GM23248 (cell line): ENCODE measurements at regions not wholly inside any gene's neighbourhood (a gene's known extent, or its start where the extent isn't known, plus 50 kb on each side); places are given as distances from the start of the nearest gene placed in this dataset.
A peak's percentile ranks its signal among the peaks of the same experiment; 100 is the strongest.

ENCODE experiments used
- DNase-seq: peaks from one replicate; pipeline ENCODE4 v3.0.0-alpha.2; 2015
- H2AFZ ChIP-seq: fragments of 200-600 bp; sonication (generic); 2 replicates; pipeline ENCODE4 v1.6.1; 2016; ENCODE audit warnings: antibody characterized with exemption
- H3F3A ChIP-seq: fragments of 200-600 bp; sonication (generic); 2 replicates; pipeline ENCODE4 v1.6.1; 2016; ENCODE audit warnings: mild to moderate bottlenecking, antibody characterized with exemption, mixed run types; ENCODE audit not compliant: insufficient read depth
- H3K27ac ChIP-seq: fragments of 200-600 bp; sonication (generic); 2 replicates; pipeline ENCODE4 v1.5.1; 2016; ENCODE audit warnings: mild to moderate bottlenecking
- H3K27me3 ChIP-seq: fragments of 200-600 bp; sonication (generic); replicated peaks from 2 replicates; pipeline ENCODE4 v1.6.1; 2016; ENCODE audit warnings: mild to moderate bottlenecking; ENCODE audit not compliant: insufficient read depth
- H3K36me3 ChIP-seq: fragments of 200-600 bp; sonication (generic); 2 replicates; pipeline ENCODE4 v1.6.1; 2016; ENCODE audit warnings: low read depth, mild to moderate bottlenecking
- H3K4me1 ChIP-seq: fragments of 200-600 bp; sonication (generic); 2 replicates; pipeline ENCODE4 v1.6.1; 2016; ENCODE audit warnings: mild to moderate bottlenecking; ENCODE audit not compliant: insufficient read depth
- H3K4me2 ChIP-seq: fragments of 200-600 bp; sonication (generic); one replicate; pipeline ENCODE4 v1.6.1; 2016; ENCODE audit warnings: mild to moderate bottlenecking; ENCODE audit not compliant: unreplicated experiment
- H3K4me3 ChIP-seq: fragments of 200-600 bp; sonication (generic); 2 replicates; pipeline ENCODE4 v1.5.1; 2016; ENCODE audit warnings: mild to moderate bottlenecking
- H3K79me2 ChIP-seq: fragments of 200-600 bp; sonication (generic); 2 replicates; pipeline ENCODE4 v1.6.1; 2016; ENCODE audit warnings: mild to moderate bottlenecking; ENCODE audit not compliant: insufficient read depth
- H3K9ac ChIP-seq: fragments of 200-600 bp; sonication (generic); 2 replicates; pipeline ENCODE4 v1.6.1; 2016; ENCODE audit warnings: mild to moderate bottlenecking
- H3K9me2 ChIP-seq: fragments of 200-600 bp; sonication (generic); 2 replicates; pipeline ENCODE4 v1.6.1; 2016; ENCODE audit warnings: mixed run types, mild to moderate bottlenecking, moderate library complexity; ENCODE audit not compliant: insufficient read depth
- H3K9me3 ChIP-seq: fragments of 200-600 bp; sonication (generic); one replicate; pipeline ENCODE4 v1.6.1; 2017; ENCODE audit warnings: low read depth
- H4K20me1 ChIP-seq: fragments of 200-600 bp; sonication (generic); 2 replicates; pipeline ENCODE4 v1.6.0; 2016; ENCODE audit not compliant: insufficient read depth
- EZH2 ChIP-seq: fragments of 200-600 bp; sonication (generic); IDR thresholded peaks from 2 replicates; pipeline ENCODE4 v1.6.1; 2018; ENCODE audit warnings: antibody characterized with exemption, mild to moderate bottlenecking; ENCODE audit not compliant: insufficient read depth, poor library complexity, severe bottlenecking
- EZH2phosphoT487 ChIP-seq: fragments of 200-600 bp; sonication (generic); IDR thresholded peaks from 2 replicates; pipeline ENCODE4 v1.6.1; 2018; ENCODE audit warnings: antibody characterized with exemption, moderate library complexity, mild to moderate bottlenecking, low read depth; ENCODE audit not compliant: insufficient read depth
- WGBS, 2 experiments: methylation state at CpG; one replicate each; pipeline ENCODE4 v1.1.6; 2015 to 2017; ENCODE audit warnings: low lambda C conversion rate in 2 of 2, low coverage in 1 of 2; ENCODE audit errors: missing lambda C conversion rate in 2 of 2; 5-methylcytosine and 5-hydroxymethylcytosine counted together
- in situ Hi-C: fragments of 300-500 bp; cut with MboI; formaldehyde crosslinking; loops from 2 replicates; pipeline ENCODE4 v1.15.0; 2020

DNA sequence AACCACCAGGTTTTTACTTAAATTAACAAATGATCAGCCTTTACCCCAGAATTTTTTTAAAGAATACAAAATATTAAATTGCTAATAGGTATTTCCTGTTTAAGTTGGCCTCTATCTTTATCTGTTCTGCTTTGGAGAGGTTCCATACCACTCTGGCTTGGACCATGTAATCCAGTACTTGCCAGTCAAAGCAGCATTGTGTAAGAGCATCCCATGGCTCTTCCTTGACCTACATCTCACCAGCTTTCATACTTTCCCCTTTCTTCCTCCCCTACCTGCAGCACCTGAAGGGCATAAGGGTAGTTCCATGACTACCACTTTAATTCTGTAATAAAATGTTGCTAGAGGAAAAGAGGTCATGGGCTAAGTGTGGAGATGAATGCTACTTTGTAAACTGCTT lies 140.8 kb upstream of the MTAP start:
- H3K9ac ChIP-seq, result no peak overlapping the region
- no peak overlapping the region for H2AFZ ChIP-seq
- no peak overlapping the region for H3K4me2 ChIP-seq
- DNase-seq, result peak; percentile 46
- no peak for TF ChIP-seq EZH2phosphoT487
- no peak for TF ChIP-seq EZH2
- in situ Hi-C loops, result no loop called here
- H3F3A ChIP-seq, result peaks cover 24% of the 10 kb centered on the region
- no peaks in the 10 kb centered on the region for H3K27me3 ChIP-seq
- no peak overlapping the region for H3K4me3 ChIP-seq
- H3K36me3 ChIP-seq, result no peaks in the 10 kb centered on the region
- H3K27ac ChIP-seq, result no peak overlapping the region
- H3K79me2 ChIP-seq, result no peaks in the 10 kb centered on the region
- no peaks in the 10 kb centered on the region for H3K9me3 ChIP-seq
- peaks cover 29% of the 10 kb centered on the region for H3K4me1 ChIP-seq
- H4K20me1 ChIP-seq, result no peaks in the 10 kb centered on the region
- no peaks in the 10 kb centered on the region for H3K9me2 ChIP-seq

DNA sequence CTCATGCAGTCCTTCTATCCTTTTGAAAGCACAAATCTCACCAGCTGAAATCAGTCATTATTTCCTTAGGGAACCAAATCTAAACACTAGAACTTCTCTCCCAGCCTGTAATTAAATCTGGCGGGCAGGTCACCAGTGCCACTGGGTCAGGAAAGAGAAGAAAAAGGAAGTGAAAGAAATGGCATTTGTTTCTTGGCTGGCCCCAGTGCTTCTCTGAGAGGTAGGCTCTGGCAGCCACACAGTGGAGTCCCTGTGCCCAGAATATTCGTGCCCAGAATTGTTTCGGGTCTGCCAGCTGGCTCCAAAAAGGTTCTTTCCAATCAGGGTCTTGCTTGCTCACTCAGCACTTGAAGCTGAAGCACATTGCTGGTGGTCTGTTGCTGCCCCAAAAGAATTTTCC lies 133.9 kb upstream of the MTAP start:
- Histone ChIP-seq H3F3A (peaks cover 15% of the 10 kb centered on the region), H3K79me2 (peaks cover 4% of the 10 kb centered on the region; the same call in 1 of the 2 replicates), H3K36me3 (no peaks in the 10 kb centered on the region), H4K20me1 (no peaks in the 10 kb centered on the region), H3K4me3 (no peak overlapping the region), H3K27ac (no peak overlapping the region), H3K4me2 (no peak overlapping the region), H2AFZ (peak overlapping the region; percentile 23; the same call in 1 of the 2 replicates), H3K4me1 (peaks cover 35% of the 10 kb centered on the region), H3K27me3 (no peaks in the 10 kb centered on the region), H3K9me2 (no peaks in the 10 kb centered on the region), H3K9ac (no peak overlapping the region), H3K9me3 (no peaks in the 10 kb centered on the region)
- no peak for TF ChIP-seq EZH2phosphoT487
- TF ChIP-seq EZH2, result no peak
- 82 to 83% methylated on average over 3 of the region's 3 CpGs for WGBS, 2 experiments
- in situ Hi-C loops, result no loop called here
- DNase-seq, result no peak

DNA sequence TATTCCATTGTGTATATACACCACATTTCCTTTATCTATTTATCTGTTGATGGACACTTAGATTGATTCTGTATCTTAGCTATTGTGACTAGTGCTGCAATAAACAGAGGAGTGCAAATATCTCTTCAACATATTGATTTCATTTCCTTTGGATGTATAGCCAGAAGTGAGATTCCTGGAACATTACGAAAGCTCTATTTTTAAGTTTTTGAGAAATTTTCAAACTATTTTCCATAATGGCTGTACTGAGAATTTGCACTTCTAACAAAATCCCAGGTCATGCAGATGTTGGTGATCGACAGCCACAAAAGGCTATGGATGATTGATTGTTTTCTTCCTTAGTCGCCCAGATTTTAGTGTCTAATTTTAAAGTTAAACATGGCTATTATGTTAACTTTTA lies 132.7 kb upstream of the MTAP start:
- Histone ChIP-seq H4K20me1 (no peaks in the 10 kb centered on the region), H3K4me2 (peak overlapping the region; percentile 22), H2AFZ (peak overlapping the region; percentile 38), H3K9me3 (no peaks in the 10 kb centered on the region), H3K27ac (no peak overlapping the region), H3K4me3 (no peak overlapping the region), H3K9ac (no peak overlapping the region), H3K9me2 (no peaks in the 10 kb centered on the region), H3K27me3 (no peaks in the 10 kb centered on the region), H3K4me1 (peaks cover 35% of the 10 kb centered on the region), H3F3A (peaks cover 15% of the 10 kb centered on the region), H3K36me3 (no peaks in the 10 kb centered on the region), H3K79me2 (peaks cover 4% of the 10 kb centered on the region; the same call in 1 of the 2 replicates)
- no peak for TF ChIP-seq EZH2
- no peak for TF ChIP-seq EZH2phosphoT487
- in situ Hi-C loops, result no loop called here
- DNase-seq, result no peak
- WGBS, 2 experiments, result 33 to 40% methylated on average over 3 of the region's 3 CpGs

DNA sequence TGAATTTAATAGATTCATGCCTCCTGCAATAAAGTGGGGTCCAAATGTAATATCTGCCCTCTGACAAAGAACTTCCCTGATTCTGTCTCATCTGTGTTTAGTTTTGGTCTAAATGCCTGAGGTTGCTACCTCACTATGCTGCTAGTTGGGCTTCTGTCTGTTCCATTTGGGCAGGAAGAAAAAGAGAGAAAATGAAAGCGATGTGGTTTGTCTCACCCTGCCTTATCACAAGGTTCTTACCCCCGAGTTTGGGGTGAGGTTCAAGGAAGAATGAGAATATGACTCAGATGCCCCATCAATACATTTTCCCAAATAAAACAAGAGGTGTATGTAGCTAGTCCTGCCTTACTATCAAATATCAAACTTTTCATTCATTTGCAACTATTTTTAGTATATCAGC lies 132.1 kb upstream of the MTAP start:
- Histone ChIP-seq H3K27me3 (no peaks in the 10 kb centered on the region), H3K9me3 (no peaks in the 10 kb centered on the region), H3K4me2 (peak overlapping the region; percentile 22), H3K9me2 (no peaks in the 10 kb centered on the region), H3K36me3 (no peaks in the 10 kb centered on the region), H3K79me2 (peaks cover 4% of the 10 kb centered on the region; the same call in 1 of the 2 replicates), H2AFZ (peak overlapping the region; percentile 48), H3K9ac (no peak overlapping the region), H4K20me1 (no peaks in the 10 kb centered on the region), H3F3A (peaks cover 20% of the 10 kb centered on the region), H3K27ac (no peak overlapping the region), H3K4me1 (peaks cover 39% of the 10 kb centered on the region), H3K4me3 (no peak overlapping the region)
- WGBS, 2 experiments, result 90 to 91% methylated on average over 2 of the region's 2 CpGs
- peak; percentile 24 for DNase-seq
- in situ Hi-C loops, result no loop called here
- TF ChIP-seq EZH2phosphoT487, result no peak
- TF ChIP-seq EZH2, result no peak

DNA sequence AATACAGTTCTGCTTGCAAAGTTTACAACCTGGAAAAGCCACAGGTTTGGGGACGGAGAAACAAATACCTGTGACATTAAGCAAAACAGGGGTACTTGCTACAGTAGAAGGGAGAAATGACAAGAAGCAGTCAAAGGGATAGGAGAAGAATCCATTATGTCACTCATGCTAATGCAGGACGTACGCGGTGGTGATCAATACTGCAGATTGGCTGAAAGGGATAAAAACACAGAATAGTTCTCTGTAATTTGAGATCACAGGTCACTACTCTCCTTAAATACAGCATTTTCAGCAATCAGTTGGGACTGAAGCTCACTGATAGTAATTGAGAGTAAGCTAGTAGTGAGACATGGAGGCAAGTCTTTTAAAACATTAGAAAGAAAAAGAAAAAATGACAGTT lies 130.3 kb upstream of the MTAP start:
- Histone ChIP-seq H3K9me2 (no peaks in the 10 kb centered on the region), H3K4me1 (peaks cover 57% of the 10 kb centered on the region), H3K27me3 (no peaks in the 10 kb centered on the region), H3K9ac (no peak overlapping the region), H3K27ac (no peak overlapping the region), H3K9me3 (no peaks in the 10 kb centered on the region), H3F3A (peaks cover 37% of the 10 kb centered on the region), H2AFZ (peak overlapping the region; percentile 45), H3K36me3 (no peaks in the 10 kb centered on the region), H3K4me3 (no peak overlapping the region), H4K20me1 (no peaks in the 10 kb centered on the region), H3K79me2 (peaks cover 13% of the 10 kb centered on the region), H3K4me2 (peak overlapping the region; percentile 20)
- TF ChIP-seq EZH2phosphoT487, result no peak
- no peak for TF ChIP-seq EZH2
- WGBS, 2 experiments, result 89 to 95% methylated on average over 4 of the region's 4 CpGs
- DNase-seq, result no peak
- in situ Hi-C loops, result no loop called here
